Muscle of back (tissue), 3 donors: ENCODE measurements at regions not wholly inside any gene's neighbourhood (a gene's known extent, or its start where the extent isn't known, plus 50 kb on each side); places are given as distances from the start of the nearest gene placed in this dataset.
A peak's percentile ranks its signal among the peaks of the same experiment; 100 is the strongest.
"Not testable (repeated sequence)": the region's sequence is repeated elsewhere in the genome, so short reads cannot be mapped to it uniquely, and the experiment has no call there.

Experiments used
- DNase-seq, 3 donors: peaks; one replicate each; pipeline versions ENCODE4 v3.0.0 to v3.0.0-alpha.2; 2013

DNA sequence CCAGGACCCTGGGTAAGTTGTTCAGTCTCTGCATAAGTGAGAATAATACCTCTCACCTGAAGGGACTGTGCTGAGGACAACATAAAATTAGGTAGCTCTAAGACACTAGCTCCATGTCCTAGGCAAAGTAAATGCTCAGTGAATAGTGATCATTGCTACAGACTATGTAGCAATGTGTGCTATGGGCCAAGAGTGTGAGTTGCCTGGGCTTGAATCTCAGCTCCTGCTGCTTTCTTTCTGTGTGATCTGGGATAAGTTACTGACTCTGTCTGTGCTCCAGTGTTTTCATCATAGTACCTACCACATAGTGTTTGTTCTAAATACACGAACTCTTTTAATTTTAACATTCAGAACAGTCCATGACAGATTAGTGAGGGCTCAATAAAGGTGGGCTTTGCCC is 81.1 kb upstream of the MFGE8 start:
- DNase-seq: no peak

- no peak for DNase-seq
Observed at GRCh38 chr15:88995449-88995848, 82.3 kb upstream of the MFGE8 start.

DNA sequence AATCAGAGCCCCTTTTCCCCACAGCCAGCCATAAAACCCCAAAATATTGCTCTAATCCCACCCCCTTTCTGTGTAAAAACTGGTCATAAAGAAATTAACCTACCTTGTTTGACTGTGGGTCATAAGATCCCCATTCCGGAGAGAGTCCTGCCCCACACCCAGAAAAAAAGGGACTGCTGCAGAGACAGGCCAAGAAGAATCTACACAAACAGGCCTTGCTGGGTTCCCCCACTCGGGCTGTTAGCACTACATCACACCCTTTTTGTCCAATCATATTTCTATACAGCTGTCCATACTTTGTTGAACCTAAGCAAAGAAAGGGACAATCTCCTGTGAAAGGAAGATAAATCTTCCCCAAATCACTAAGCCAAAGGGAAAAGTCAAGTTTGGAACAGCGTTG is 84.4 kb upstream of the MFGE8 start:
- no peak for DNase-seq

GRCh38 chr15:88998980-88999713 is 86.0 kb upstream of the MFGE8 start:
- DNase-seq: no peak

DNA sequence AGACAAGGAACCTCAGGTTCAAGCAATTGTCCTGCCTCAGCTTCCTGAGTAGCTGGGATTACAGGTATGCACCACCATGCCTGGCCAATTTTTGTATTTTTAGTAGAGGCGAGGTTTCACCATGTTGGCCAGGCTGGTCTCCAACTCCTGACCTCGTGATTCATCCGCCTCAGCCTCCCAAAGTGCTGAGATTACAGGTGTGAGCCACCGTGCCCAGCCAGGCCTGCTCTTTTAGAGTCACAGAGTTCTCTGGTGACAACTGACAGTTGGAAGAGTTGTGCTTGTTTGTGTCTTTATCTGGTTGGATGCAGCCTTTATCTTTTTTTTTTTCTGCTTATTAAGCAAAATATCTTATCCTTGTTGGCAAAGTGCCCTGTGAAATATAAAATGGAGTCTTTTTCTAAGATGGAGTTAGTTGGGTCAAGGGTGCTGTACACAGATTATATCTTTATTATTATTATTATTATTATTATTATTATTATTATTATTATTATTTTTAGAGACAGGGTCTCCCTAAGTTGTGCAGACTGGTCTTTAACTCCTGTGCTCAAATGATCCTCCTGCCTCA is 86.5 kb upstream of the ABHD2 start:
- not testable (repeated sequence) for DNase-seq

- DNase-seq: no peak
Observed at GRCh38 chr15:89002281-89002761, 85.9 kb upstream of the ABHD2 start.

DNA sequence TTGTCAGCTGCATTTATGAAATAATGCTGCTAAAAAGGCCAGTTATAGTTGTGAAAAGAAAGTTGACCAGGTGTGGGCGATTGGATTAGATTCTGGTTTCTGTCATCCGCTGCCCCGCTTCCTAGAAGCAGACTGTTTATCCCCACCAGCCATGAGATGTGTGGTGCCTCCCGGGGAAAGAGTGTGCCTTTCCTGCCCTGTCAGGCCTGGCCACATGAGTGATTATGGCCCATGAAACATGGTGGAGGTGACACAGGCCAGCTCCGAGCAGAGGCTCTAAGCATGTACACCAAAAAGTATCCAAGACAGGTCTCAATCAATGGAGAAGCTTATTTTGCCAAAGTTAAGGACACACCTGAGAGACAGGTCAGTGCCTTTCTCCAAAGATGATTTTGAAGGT is 85.4 kb upstream of the ABHD2 start:
- DNase-seq: no peak

DNA sequence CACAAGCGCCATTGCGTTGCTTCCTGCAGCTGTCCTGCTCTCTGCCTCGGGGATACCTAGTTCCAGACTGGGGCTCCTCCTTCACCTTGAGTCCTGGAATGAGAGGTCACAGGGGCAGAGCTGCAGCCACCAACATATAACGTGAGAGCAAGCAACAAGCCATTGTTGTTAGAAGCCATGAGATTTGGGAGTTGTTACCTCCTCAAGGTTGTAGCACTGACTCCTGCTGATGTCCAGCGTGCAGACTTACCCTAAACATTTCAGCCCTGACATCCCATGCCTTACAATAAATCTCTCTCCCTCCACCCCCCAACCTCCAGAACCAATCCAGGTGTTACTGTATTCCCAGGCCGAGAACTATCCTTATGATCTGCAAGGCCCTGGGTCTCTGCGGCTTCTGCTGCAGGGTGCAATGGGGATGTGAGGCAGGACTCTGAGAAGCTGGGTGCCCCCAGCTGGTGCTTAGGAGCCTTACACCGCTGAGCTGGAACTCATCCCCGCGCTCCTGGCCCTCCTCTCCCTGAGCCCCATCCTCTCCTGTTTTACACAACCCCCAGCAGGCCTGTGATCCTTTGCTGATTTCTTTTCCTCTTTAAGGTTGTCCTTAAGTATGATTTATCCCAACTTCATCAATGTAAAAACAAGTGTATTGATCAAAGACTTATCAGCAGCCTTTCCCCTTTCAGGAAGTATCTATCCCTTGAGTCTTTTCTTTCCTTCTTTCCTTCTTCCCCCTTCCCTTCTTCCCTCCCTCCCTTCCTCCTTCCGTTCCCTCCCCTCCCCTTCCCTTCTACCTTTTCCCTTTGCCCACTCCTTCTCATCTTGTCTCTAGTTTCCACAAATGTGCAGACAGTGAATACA is 84.2 kb upstream of the ABHD2 start:
- DNase-seq: peak in 2 of 3 donors; percentile 31 to 56

DNA sequence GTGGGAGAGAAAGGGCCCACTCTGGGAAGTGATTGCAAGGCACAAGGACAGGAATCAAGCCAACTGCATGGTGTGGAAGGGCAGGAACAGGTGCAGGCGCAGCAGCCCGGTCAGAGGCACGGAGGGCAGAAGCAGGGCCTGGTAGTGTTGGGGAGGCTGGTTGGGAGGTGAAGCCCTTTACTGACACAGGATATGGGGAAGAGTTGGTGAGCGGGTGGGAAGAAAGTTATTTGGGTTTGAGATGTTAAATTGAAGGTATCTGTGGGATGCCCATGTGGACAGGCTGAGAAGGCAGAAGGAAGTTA is 83.6 kb upstream of the ABHD2 start:
- peak; percentile 32 to 46 (median 37) for DNase-seq

DNA sequence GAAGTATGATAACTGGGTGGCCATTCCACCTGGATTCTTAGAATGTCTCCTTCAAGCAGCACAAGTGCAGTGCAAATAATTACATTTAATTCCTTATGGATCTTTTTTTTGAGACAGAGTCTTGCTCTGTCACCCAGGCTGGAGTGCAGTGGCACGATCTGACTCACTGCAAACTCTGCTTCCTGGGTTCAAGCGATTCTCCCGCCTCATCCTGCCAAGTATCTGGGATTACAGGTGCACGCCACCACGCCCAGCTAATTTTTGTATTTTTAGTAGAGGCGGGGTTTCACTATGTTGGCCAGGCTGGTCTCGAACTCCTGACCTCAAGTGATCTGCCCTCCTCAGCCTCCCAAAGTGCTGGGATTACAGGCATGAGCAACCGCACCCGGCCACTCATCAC is 80.7 kb upstream of the ABHD2 start:
- DNase-seq: not testable (repeated sequence)

- DNase-seq: no peak
Observed at GRCh38 chr15:89007989-89008388, 80.3 kb upstream of the ABHD2 start.

- no peak for DNase-seq
Observed at GRCh38 chr15:89009080-89009479, 79.2 kb upstream of the ABHD2 start.

- DNase-seq: no peak
Observed at GRCh38 chr15:89015412-89016097, 72.7 kb upstream of the ABHD2 start.

- peak in 2 of 3 donors; percentile 22 to 39 for DNase-seq
Observed at GRCh38 chr15:89016549-89017041, 71.7 kb upstream of the ABHD2 start.

- peak; percentile 64 to 90 (median 79) for DNase-seq
Observed at GRCh38 chr15:89017370-89018066, 70.7 kb upstream of the ABHD2 start.

GRCh38 chr15:89018207-89018606 is 70.0 kb upstream of the ABHD2 start:
- peak; percentile 48 to 60 (median 56) for DNase-seq

GRCh38 chr15:89019436-89019835 is 68.8 kb upstream of the ABHD2 start:
- DNase-seq: no peak

GRCh38 chr15:89021224-89021623 is 67.0 kb upstream of the ABHD2 start:
- no peak for DNase-seq

- not testable (repeated sequence) for DNase-seq
Observed at GRCh38 chr15:89021886-89022285, 66.4 kb upstream of the ABHD2 start.

DNA sequence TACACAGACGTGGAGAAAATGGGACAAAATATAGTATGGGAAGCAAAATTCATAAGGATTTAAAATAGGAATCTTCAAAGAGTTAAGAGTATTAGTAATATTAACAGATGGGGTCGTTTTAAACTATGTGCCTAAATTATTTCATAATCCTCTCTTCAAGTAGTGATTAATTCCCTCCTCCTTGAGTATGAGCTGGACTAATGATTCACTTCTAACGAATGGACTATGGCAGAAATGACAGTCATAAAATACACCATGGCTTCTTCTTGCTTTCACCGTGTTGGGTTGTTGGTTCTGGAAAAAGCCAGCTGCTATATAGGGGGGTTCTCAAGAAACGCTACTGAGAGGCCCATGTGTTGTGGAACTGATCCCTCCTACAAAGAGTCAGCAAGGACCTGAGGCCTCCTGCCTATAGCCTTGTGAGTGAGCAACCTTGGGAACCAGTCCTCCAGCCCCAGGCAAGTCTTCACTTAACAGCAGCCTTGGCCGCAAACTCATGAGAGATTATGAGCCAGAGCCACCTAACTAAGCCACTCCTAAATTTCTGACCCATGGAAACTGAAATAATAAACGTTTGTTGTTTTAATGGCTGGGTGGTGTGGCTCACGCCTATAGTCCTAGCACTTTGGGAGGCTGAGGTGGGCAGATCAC is 64.8 kb upstream of the ABHD2 start:
- no peak for DNase-seq

DNA sequence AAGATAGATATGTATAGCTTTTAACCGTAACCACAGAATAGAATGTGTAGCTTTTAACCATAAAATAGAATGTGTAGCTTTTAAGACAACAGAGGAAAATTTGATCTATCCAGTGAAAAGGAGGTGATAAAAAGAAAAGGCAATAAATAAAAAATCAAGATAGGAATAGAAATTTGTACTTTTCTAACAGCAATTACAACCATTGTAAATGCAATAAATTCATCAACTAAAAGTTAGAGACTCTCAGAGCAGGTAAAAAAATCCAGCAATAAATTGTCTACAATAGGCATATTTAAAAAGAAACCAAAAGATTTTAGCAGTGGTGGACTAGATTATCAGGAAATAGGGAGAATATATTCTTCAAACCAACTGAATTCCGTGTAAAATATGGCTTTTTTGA is 63.8 kb upstream of the ABHD2 start:
- no peak for DNase-seq
